ENCODE measurements at regions not wholly inside any gene's neighbourhood (a gene's known extent, or its start where the extent isn't known, plus 50 kb on each side); places are given as distances from the start of the nearest gene placed in this dataset.

GRCh38 chr3:124512881-124513609 lies 217.2 kb upstream of the UMPS start:
- Mint-ChIP-seq H3K27ac (no peak overlapping the region), H3K4me1 (no peaks in the 10 kb centered on the region), H3K36me3 (no peaks in the 10 kb centered on the region), H3K9me3 (no peaks in the 10 kb centered on the region), H3K27me3 (ENCODE audit: low read depth in 2 of 2) (peaks cover 23 to 40% of the 10 kb centered on the region in 2 donors), H3K4me3 (no peak overlapping the region)
- TF ChIP-seq CTCF (IDR thresholded peaks at IDR 0.05) = no peak
- ATAC-seq (no peak), DNase-seq (no peak)
- WGBS (ENCODE audit: insufficient coverage) = 68% methylated on average over 7 of the region's 8 CpGs
- no peak overlapping the region for H3K4me3 ChIP-seq (ENCODE audit: low read length)
- no peaks in the 10 kb centered on the region for H3K27me3 ChIP-seq (ENCODE audit: control insufficient read depth, insufficient read depth, low read length)
- no peaks in the 10 kb centered on the region for H3K9me3 ChIP-seq (ENCODE audit: control insufficient read depth, insufficient read depth, low read length)
- no peaks in the 10 kb centered on the region for H3K36me3 ChIP-seq (ENCODE audit: control insufficient read depth, insufficient read depth, low read length)
- no peaks in the 10 kb centered on the region for H3K4me1 ChIP-seq (ENCODE audit: control insufficient read depth, insufficient read depth, low read length)
- intact Hi-C loops (cut with micrococcal nuclease) = no loop called here
- no peak overlapping the region for H3K27ac ChIP-seq (ENCODE audit: low read length)

DNA sequence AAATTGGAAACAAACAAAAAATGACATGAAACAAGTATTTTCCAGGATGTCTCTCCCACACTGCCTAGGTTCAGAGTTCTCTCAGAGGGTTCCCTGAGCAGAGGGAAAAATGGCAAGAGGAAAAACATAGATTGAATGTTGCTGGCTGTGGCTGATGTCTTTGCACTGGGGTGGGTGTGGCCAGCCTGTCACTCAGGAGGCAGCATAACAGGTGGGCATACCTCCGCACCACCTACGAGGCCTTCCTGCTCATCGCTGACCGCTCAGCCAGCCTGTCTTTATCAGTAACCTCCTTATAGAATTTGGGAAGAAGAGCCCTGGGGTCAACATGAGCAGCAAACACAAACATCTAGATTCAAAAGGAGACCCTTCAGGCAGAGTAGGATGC lies 216.6 kb upstream of the UMPS start:
- Mint-ChIP-seq H3K4me3 (no peak overlapping the region), H3K27me3 (ENCODE audit: low read depth in 2 of 2) (peaks cover 26 to 42% of the 10 kb centered on the region in 2 donors), H3K27ac (no peak overlapping the region), H3K36me3 (no peaks in the 10 kb centered on the region), H3K4me1 (no peaks in the 10 kb centered on the region), H3K9me3 (no peaks in the 10 kb centered on the region)
- no peak overlapping the region for H3K27ac ChIP-seq (ENCODE audit: low read length)
- no peaks in the 10 kb centered on the region for H3K27me3 ChIP-seq (ENCODE audit: control insufficient read depth, insufficient read depth, low read length)
- DNase-seq (no peak), ATAC-seq (no peak)
- 100% methylated on average over 3 of the region's 4 CpGs for WGBS (ENCODE audit: insufficient coverage)
- no peak overlapping the region for H3K4me3 ChIP-seq (ENCODE audit: low read length)
- no peak for TF ChIP-seq CTCF (IDR thresholded peaks at IDR 0.05)
- no peaks in the 10 kb centered on the region for H3K9me3 ChIP-seq (ENCODE audit: control insufficient read depth, insufficient read depth, low read length)
- H3K4me1 ChIP-seq (ENCODE audit: control insufficient read depth, insufficient read depth, low read length) = no peaks in the 10 kb centered on the region
- no peaks in the 10 kb centered on the region for H3K36me3 ChIP-seq (ENCODE audit: control insufficient read depth, insufficient read depth, low read length)
- intact Hi-C loops (cut with micrococcal nuclease) = no loop called here

DNA sequence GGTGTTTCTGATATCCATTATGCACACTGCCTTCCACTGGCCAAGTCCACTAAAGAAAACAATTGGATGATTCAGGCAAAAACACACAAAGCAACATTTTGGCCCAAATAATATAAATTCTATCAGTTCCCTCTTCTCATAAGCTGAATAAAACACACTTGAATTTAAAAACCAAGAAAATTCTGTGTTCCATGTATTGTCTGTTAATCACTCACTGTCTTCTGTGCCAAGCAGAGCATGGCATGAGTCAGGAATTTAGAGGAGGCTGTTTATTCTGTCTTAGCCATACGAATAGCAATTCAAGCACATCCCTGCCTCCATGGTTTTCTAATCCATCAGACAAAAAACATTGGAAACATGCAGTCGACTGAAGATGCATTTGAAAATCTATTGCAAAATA lies 215.6 kb upstream of the UMPS start:
- Histone ChIP-seq H3K4me1 (ENCODE audit: control insufficient read depth, insufficient read depth, low read length) (no peaks in the 10 kb centered on the region), H3K4me3 (ENCODE audit: low read length) (no peak overlapping the region), H3K27me3 (ENCODE audit: control insufficient read depth, insufficient read depth, low read length) (no peaks in the 10 kb centered on the region), H3K9me3 (ENCODE audit: control insufficient read depth, insufficient read depth, low read length) (no peaks in the 10 kb centered on the region), H3K36me3 (ENCODE audit: control insufficient read depth, insufficient read depth, low read length) (no peaks in the 10 kb centered on the region), H3K27ac (ENCODE audit: low read length) (no peak overlapping the region)
- no peak for ATAC-seq
- Mint-ChIP-seq H3K27me3 (ENCODE audit: low read depth in 2 of 2) (peaks cover 26 to 53% of the 10 kb centered on the region in 2 donors), H3K27ac (no peak overlapping the region), H3K9me3 (no peaks in the 10 kb centered on the region), H3K4me3 (no peak overlapping the region), H3K4me1 (no peaks in the 10 kb centered on the region), H3K36me3 (no peaks in the 10 kb centered on the region)
- 64% methylated on average over 2 of the region's 2 CpGs for WGBS (ENCODE audit: insufficient coverage)
- TF ChIP-seq CTCF (IDR thresholded peaks at IDR 0.05) = no peak
- DNase-seq = no peak
- intact Hi-C loops (cut with micrococcal nuclease) = no loop called here

DNA sequence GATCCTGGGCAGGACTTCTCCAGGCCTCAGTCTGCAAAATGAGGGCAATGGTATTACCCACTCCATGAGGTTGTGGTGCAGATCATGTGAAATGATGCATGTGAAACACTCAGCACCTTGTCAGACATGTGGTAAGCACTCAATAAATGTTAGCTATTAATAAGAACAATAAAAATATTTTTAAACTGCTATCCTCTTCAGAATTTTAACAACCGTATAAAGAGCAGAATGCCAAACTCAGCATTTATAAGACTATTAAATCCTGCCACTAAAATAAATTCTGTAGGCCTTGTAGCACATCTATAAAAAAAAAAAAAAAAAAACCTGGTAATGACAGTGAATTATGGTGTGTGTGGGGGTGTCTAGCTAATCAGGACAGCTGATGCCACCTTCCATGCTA lies 213.9 kb upstream of the UMPS start:
- Histone ChIP-seq H3K4me1 (ENCODE audit: control insufficient read depth, insufficient read depth, low read length) (no peaks in the 10 kb centered on the region), H3K9me3 (ENCODE audit: control insufficient read depth, insufficient read depth, low read length) (no peaks in the 10 kb centered on the region), H3K27ac (ENCODE audit: low read length) (no peak overlapping the region), H3K36me3 (ENCODE audit: control insufficient read depth, insufficient read depth, low read length) (no peaks in the 10 kb centered on the region), H3K4me3 (ENCODE audit: low read length) (no peak overlapping the region), H3K27me3 (ENCODE audit: control insufficient read depth, insufficient read depth, low read length) (no peaks in the 10 kb centered on the region)
- no peaks in the 10 kb centered on the region for H3K9me3 Mint-ChIP-seq
- no peaks in the 10 kb centered on the region for H3K4me1 Mint-ChIP-seq
- peaks cover 21 to 43% of the 10 kb centered on the region in 2 donors for H3K27me3 Mint-ChIP-seq (ENCODE audit: low read depth in 2 of 2)
- ATAC-seq = no peak
- H3K36me3 Mint-ChIP-seq = no peaks in the 10 kb centered on the region
- WGBS (ENCODE audit: insufficient coverage) = no CpG with 5 or more reads among the region's 1 CpG
- intact Hi-C loops (cut with micrococcal nuclease) = no loop called here
- no peak overlapping the region for H3K27ac Mint-ChIP-seq
- no peak overlapping the region for H3K4me3 Mint-ChIP-seq
- no peak for DNase-seq
- no peak for TF ChIP-seq CTCF (IDR thresholded peaks at IDR 0.05)

Data from natural killer cell (primary cell).